ENCODE measurements at regions not wholly inside any gene's neighbourhood (a gene's known extent, or its start where the extent isn't known, plus 50 kb on each side); places are given as distances from the start of the nearest gene placed in this dataset.
"Not testable (repeated sequence)": the region's sequence is repeated elsewhere in the genome, so short reads cannot be mapped to it uniquely, and the experiment has no call there.

- intact Hi-C loops (cut with DNase I) = no loop called here
- FAIRE-seq (no peak), DNase-seq (peak in 1 of 5 donors; percentile 5)
- no peaks in the 10 kb centered on the region for H3K27me3 ChIP-seq (ENCODE audit: control insufficient read depth, insufficient read depth, low read length)
- TF ChIP-seq, protein P1, sequence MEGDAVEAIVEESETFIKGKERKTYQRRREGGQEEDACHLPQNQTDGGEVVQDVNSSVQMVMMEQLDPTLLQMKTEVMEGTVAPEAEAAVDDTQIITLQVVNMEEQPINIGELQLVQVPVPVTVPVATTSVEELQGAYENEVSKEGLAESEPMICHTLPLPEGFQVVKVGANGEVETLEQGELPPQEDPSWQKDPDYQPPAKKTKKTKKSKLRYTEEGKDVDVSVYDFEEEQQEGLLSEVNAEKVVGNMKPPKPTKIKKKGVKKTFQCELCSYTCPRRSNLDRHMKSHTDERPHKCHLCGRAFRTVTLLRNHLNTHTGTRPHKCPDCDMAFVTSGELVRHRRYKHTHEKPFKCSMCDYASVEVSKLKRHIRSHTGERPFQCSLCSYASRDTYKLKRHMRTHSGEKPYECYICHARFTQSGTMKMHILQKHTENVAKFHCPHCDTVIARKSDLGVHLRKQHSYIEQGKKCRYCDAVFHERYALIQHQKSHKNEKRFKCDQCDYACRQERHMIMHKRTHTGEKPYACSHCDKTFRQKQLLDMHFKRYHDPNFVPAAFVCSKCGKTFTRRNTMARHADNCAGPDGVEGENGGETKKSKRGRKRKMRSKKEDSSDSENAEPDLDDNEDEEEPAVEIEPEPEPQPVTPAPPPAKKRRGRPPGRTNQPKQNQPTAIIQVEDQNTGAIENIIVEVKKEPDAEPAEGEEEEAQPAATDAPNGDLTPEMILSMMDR (IDR thresholded peaks at IDR 0.05; ENCODE audit: borderline replicate concordance, extremely low read depth, insufficient read depth) = no peak
- no peaks in the 10 kb centered on the region for H3K4me1 ChIP-seq (ENCODE audit: control insufficient read depth in 2 of 3, insufficient read depth in 2 of 3, low read depth in 1 of 3, low read length in 3 of 3)
- peaks cover 0 to 3% (median 0%) of the 10 kb centered on the region in 3 donors for H3K9me3 ChIP-seq (ENCODE audit: control insufficient read depth in 2 of 3, insufficient read depth in 1 of 3, low read length in 3 of 3)
- H3K4me3 ChIP-seq (ENCODE audit: low read length in 3 of 3) = no peak overlapping the region
- H3K27ac ChIP-seq (ENCODE audit: low read depth in 2 of 2, low read length in 2 of 2) = no peak overlapping the region
- H3K9ac ChIP-seq (ENCODE audit: low read length in 3 of 3) = no peak overlapping the region
- no peaks in the 10 kb centered on the region for H3K36me3 ChIP-seq (ENCODE audit: control insufficient read depth in 2 of 3, insufficient read depth in 3 of 3, low read length in 3 of 3)
These were observed 690.3 kb downstream of the FAM181B start for GRCh38 chr11:82043316-82043715.

- H3K9me3 ChIP-seq (ENCODE audit: control insufficient read depth in 2 of 3, insufficient read depth in 1 of 3, low read length in 3 of 3) = peaks cover 0 to 3% (median 0%) of the 10 kb centered on the region in 3 donors
- no peak overlapping the region for H3K9ac ChIP-seq (ENCODE audit: low read length in 3 of 3)
- H3K36me3 ChIP-seq (ENCODE audit: control insufficient read depth in 2 of 3, insufficient read depth in 3 of 3, low read length in 3 of 3) = no peaks in the 10 kb centered on the region
- intact Hi-C loops (cut with DNase I) = no loop called here
- TF ChIP-seq, protein P1 (IDR thresholded peaks at IDR 0.05; ENCODE audit: borderline replicate concordance, extremely low read depth, insufficient read depth) = no peak
- no peak overlapping the region for H3K27ac ChIP-seq (ENCODE audit: low read depth in 2 of 2, low read length in 2 of 2)
- no peaks in the 10 kb centered on the region for H3K4me1 ChIP-seq (ENCODE audit: control insufficient read depth in 2 of 3, insufficient read depth in 2 of 3, low read depth in 1 of 3, low read length in 3 of 3)
- no peak for DNase-seq
- H3K27me3 ChIP-seq (ENCODE audit: control insufficient read depth, insufficient read depth, low read length) = no peaks in the 10 kb centered on the region
- no peak overlapping the region for H3K4me3 ChIP-seq (ENCODE audit: low read length in 3 of 3)
- no peak for FAIRE-seq
These were observed 691.9 kb downstream of the FAM181B start for GRCh38 chr11:82041764-82042163.

GRCh38 chr11:82038154-82038553, 695.5 kb downstream of the FAM181B start:
- Histone ChIP-seq H3K27me3 (ENCODE audit: control insufficient read depth, insufficient read depth, low read length) (no peaks in the 10 kb centered on the region), H3K36me3 (ENCODE audit: control insufficient read depth in 2 of 3, insufficient read depth in 3 of 3, low read length in 3 of 3) (no peaks in the 10 kb centered on the region), H3K27ac (ENCODE audit: low read depth in 2 of 2, low read length in 2 of 2) (no peak overlapping the region), H3K4me3 (ENCODE audit: low read length in 3 of 3) (no peak overlapping the region), H3K9me3 (ENCODE audit: control insufficient read depth in 2 of 3, insufficient read depth in 1 of 3, low read length in 3 of 3) (no peaks in the 10 kb centered on the region), H3K9ac (ENCODE audit: low read length in 3 of 3) (no peak overlapping the region), H3K4me1 (ENCODE audit: control insufficient read depth in 2 of 3, insufficient read depth in 2 of 3, low read depth in 1 of 3, low read length in 3 of 3) (no peaks in the 10 kb centered on the region)
- no peak for DNase-seq
- intact Hi-C loops (cut with DNase I) = no loop called here
- TF ChIP-seq, protein P1 (IDR thresholded peaks at IDR 0.05; ENCODE audit: borderline replicate concordance, extremely low read depth, insufficient read depth) = peak; percentile 6
- no peak for FAIRE-seq

GRCh38 chr11:82034527-82034926, 699.1 kb downstream of the FAM181B start:
- no peak overlapping the region for H3K4me3 ChIP-seq (ENCODE audit: low read length in 3 of 3)
- H3K4me1 ChIP-seq (ENCODE audit: control insufficient read depth in 2 of 3, insufficient read depth in 2 of 3, low read depth in 1 of 3, low read length in 3 of 3) = no peaks in the 10 kb centered on the region
- TF ChIP-seq, protein P1 (IDR thresholded peaks at IDR 0.05; ENCODE audit: borderline replicate concordance, extremely low read depth, insufficient read depth) = no peak
- no peak for DNase-seq
- intact Hi-C loops (cut with DNase I) = no loop called here
- no peak overlapping the region for H3K27ac ChIP-seq (ENCODE audit: low read depth in 2 of 2, low read length in 2 of 2)
- FAIRE-seq = no peak
- no peaks in the 10 kb centered on the region for H3K27me3 ChIP-seq (ENCODE audit: control insufficient read depth, insufficient read depth, low read length)
- no peaks in the 10 kb centered on the region for H3K36me3 ChIP-seq (ENCODE audit: control insufficient read depth in 2 of 3, insufficient read depth in 3 of 3, low read length in 3 of 3)
- no peak overlapping the region for H3K9ac ChIP-seq (ENCODE audit: low read length in 3 of 3)
- H3K9me3 ChIP-seq (ENCODE audit: control insufficient read depth in 2 of 3, insufficient read depth in 1 of 3, low read length in 3 of 3) = no peaks in the 10 kb centered on the region

- H3K27ac ChIP-seq (ENCODE audit: low read depth in 2 of 2, low read length in 2 of 2); DNase-seq; FAIRE-seq; intact Hi-C loops (cut with DNase I); H3K36me3 ChIP-seq (ENCODE audit: control insufficient read depth in 2 of 3, insufficient read depth in 3 of 3, low read length in 3 of 3); H3K4me1 ChIP-seq (ENCODE audit: control insufficient read depth in 2 of 3, insufficient read depth in 2 of 3, low read depth in 1 of 3, low read length in 3 of 3); H3K9me3 ChIP-seq (ENCODE audit: control insufficient read depth in 2 of 3, insufficient read depth in 1 of 3, low read length in 3 of 3); H3K9ac ChIP-seq (ENCODE audit: low read length in 3 of 3); H3K27me3 ChIP-seq (ENCODE audit: control insufficient read depth, insufficient read depth, low read length); H3K4me3 ChIP-seq (ENCODE audit: low read length in 3 of 3): not testable (repeated sequence)
These were observed 706.3 kb downstream of the FAM181B start for GRCh38 chr11:82027335-82027734.
